ENCODE measurements at regions not wholly inside any gene's neighbourhood (a gene's known extent, or its start where the extent isn't known, plus 50 kb on each side); places are given as distances from the start of the nearest gene placed in this dataset.

DNA sequence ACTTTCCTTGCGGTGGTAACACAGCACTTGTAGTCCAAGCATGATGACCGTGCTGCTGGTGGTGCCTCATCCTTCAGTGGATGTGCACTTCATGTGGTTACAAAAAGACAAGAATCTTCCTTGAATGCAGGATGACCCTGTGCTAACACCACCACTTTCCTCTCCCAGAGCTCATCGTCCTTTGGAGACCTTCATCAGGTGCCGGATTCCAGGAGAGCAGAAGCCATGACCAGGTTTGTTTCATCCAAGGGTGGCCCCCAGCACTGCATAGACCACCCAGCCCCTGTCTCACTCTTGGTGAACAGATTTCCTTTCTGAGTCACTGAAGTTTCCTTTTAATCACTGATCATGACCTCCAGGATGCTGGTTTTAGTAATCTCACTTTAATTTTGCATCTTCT, 101.2 kb upstream of the SYNDIG1 start:
- TF ChIP-seq, protein P1, sequence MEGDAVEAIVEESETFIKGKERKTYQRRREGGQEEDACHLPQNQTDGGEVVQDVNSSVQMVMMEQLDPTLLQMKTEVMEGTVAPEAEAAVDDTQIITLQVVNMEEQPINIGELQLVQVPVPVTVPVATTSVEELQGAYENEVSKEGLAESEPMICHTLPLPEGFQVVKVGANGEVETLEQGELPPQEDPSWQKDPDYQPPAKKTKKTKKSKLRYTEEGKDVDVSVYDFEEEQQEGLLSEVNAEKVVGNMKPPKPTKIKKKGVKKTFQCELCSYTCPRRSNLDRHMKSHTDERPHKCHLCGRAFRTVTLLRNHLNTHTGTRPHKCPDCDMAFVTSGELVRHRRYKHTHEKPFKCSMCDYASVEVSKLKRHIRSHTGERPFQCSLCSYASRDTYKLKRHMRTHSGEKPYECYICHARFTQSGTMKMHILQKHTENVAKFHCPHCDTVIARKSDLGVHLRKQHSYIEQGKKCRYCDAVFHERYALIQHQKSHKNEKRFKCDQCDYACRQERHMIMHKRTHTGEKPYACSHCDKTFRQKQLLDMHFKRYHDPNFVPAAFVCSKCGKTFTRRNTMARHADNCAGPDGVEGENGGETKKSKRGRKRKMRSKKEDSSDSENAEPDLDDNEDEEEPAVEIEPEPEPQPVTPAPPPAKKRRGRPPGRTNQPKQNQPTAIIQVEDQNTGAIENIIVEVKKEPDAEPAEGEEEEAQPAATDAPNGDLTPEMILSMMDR (IDR thresholded peaks at IDR 0.05; ENCODE audit: unreplicated experiment), result no peak
- Mint-ChIP-seq H3K36me3 (ENCODE audit: insufficient read depth, unreplicated experiment) (no peaks in the 10 kb centered on the region), H3K4me3 (ENCODE audit: low read depth, unreplicated experiment) (no peak overlapping the region), H3K27me3 (ENCODE audit: unreplicated experiment) (peaks cover 15% of the 10 kb centered on the region), H3K9me3 (ENCODE audit: low read depth, unreplicated experiment) (no peaks in the 10 kb centered on the region), H3K27ac (ENCODE audit: unreplicated experiment) (no peak overlapping the region), H3K4me1 (ENCODE audit: low read depth, unreplicated experiment) (no peaks in the 10 kb centered on the region)
- intact Hi-C loops (cut with micrococcal nuclease; ENCODE audit: unreplicated experiment), result no loop called here
- CTCF ChIA-PET, result no interaction called here
- no peak for DNase-seq
- no TSS peak for BruUV-seq (replicated peaks)

GRCh38 chr20:24366336-24367004, 103.0 kb upstream of the SYNDIG1 start:
- TF ChIP-seq, protein P1 (IDR thresholded peaks at IDR 0.05; ENCODE audit: unreplicated experiment), result no peak
- Mint-ChIP-seq H3K27me3 (ENCODE audit: unreplicated experiment) (peaks cover 15% of the 10 kb centered on the region), H3K27ac (ENCODE audit: unreplicated experiment) (no peak overlapping the region), H3K36me3 (ENCODE audit: insufficient read depth, unreplicated experiment) (no peaks in the 10 kb centered on the region), H3K4me1 (ENCODE audit: low read depth, unreplicated experiment) (no peaks in the 10 kb centered on the region), H3K9me3 (ENCODE audit: low read depth, unreplicated experiment) (peaks cover 2% of the 10 kb centered on the region), H3K4me3 (ENCODE audit: low read depth, unreplicated experiment) (no peak overlapping the region)
- no peak for DNase-seq
- CTCF ChIA-PET, result no interaction called here
- no TSS peak for BruUV-seq (replicated peaks)
- intact Hi-C loops (cut with micrococcal nuclease; ENCODE audit: unreplicated experiment), result no loop called here

DNA sequence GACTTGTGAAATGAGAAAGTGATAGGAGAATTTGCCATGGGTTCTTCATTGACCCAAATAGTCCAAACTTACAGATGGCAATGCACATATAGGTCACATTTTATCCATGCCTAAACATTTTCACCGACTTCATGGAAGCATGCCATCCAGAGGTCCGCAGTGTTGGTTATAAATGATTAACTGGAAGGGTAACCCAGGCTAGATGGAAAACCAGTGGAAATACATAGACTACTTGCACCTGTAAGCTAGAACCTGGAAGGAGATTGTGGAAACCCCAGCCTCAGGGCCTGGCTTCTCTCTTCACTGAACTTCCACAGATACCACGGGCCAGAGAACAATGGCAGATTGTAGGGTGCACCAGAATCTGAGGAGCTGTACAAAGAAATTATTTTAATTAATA, 103.8 kb upstream of the SYNDIG1 start:
- intact Hi-C loops (cut with micrococcal nuclease; ENCODE audit: unreplicated experiment), result no loop called here
- CTCF ChIA-PET, result no interaction called here
- BruUV-seq (replicated peaks), result no TSS peak

GRCh38 chr20:24364482-24364881, 104.9 kb upstream of the SYNDIG1 start:
- TF ChIP-seq, protein P1 (IDR thresholded peaks at IDR 0.05; ENCODE audit: unreplicated experiment), result no peak
- CTCF ChIA-PET, result no interaction called here
- no peaks in the 10 kb centered on the region for H3K36me3 Mint-ChIP-seq (ENCODE audit: insufficient read depth, unreplicated experiment)
- H3K27me3 Mint-ChIP-seq (ENCODE audit: unreplicated experiment), result peaks cover 15% of the 10 kb centered on the region
- no TSS peak for BruUV-seq (replicated peaks)
- no peak overlapping the region for H3K4me3 Mint-ChIP-seq (ENCODE audit: low read depth, unreplicated experiment)
- no peak for DNase-seq
- intact Hi-C loops (cut with micrococcal nuclease; ENCODE audit: unreplicated experiment), result no loop called here
- H3K9me3 Mint-ChIP-seq (ENCODE audit: low read depth, unreplicated experiment), result peaks cover 2% of the 10 kb centered on the region
- no peaks in the 10 kb centered on the region for H3K4me1 Mint-ChIP-seq (ENCODE audit: low read depth, unreplicated experiment)
- no peak overlapping the region for H3K27ac Mint-ChIP-seq (ENCODE audit: unreplicated experiment)

More for the DNA sequence above, 103.8 kb upstream of the SYNDIG1 start:
- TF ChIP-seq, protein P1 (IDR thresholded peaks at IDR 0.05; ENCODE audit: unreplicated experiment), result no peak
- no peak for DNase-seq
- Mint-ChIP-seq H3K27me3 (ENCODE audit: unreplicated experiment) (peaks cover 15% of the 10 kb centered on the region), H3K9me3 (ENCODE audit: low read depth, unreplicated experiment) (peaks cover 2% of the 10 kb centered on the region), H3K4me1 (ENCODE audit: low read depth, unreplicated experiment) (no peaks in the 10 kb centered on the region), H3K27ac (ENCODE audit: unreplicated experiment) (no peak overlapping the region), H3K4me3 (ENCODE audit: low read depth, unreplicated experiment) (no peak overlapping the region), H3K36me3 (ENCODE audit: insufficient read depth, unreplicated experiment) (no peaks in the 10 kb centered on the region)
